Liver (tissue), 3 donors: ENCODE measurements at regions not wholly inside any gene's neighbourhood (a gene's known extent, or its start where the extent isn't known, plus 50 kb on each side); places are given as distances from the start of the nearest gene placed in this dataset.

Experiments
- CTCF ChIP-seq: fragments of 150-350 bp; IDR thresholded peaks from 2 replicates; pipeline ENCODE4 v1.5.1; 2017; ENCODE audit warnings: improper control_type of control experiment, low read depth, low read length; ENCODE audit not compliant: missing input control
- NR2F2 ChIP-seq: IDR thresholded peaks from 2 replicates; pipeline ENCODE4 v1.6.1; 2016; ENCODE audit warnings: antibody characterized with exemption
- RAD21 ChIP-seq, 2 donors: IDR thresholded peaks; 2 replicates each; pipeline ENCODE4 v1.6.1; 2016; ENCODE audit warnings: antibody characterized with exemption in 2 of 2, mild to moderate bottlenecking in 2 of 2
- REST ChIP-seq: IDR thresholded peaks from 2 replicates; pipeline ENCODE4 v1.6.1; 2016; ENCODE audit warnings: antibody characterized with exemption, mild to moderate bottlenecking
- RXRA ChIP-seq, 2 donors: IDR thresholded peaks; 2 replicates each; pipeline ENCODE4 v1.6.1; 2017 to 2018; ENCODE audit warnings: antibody characterized with exemption in 2 of 2, mild to moderate bottlenecking in 1 of 2
- TAF1 ChIP-seq: conservative IDR thresholded peaks from 2 replicates; pipeline ENCODE4 v1.6.1; 2016; ENCODE audit warnings: antibody characterized with exemption, mild to moderate bottlenecking
- donor health status: healthy.
- donor health status: healthy.

DNA sequence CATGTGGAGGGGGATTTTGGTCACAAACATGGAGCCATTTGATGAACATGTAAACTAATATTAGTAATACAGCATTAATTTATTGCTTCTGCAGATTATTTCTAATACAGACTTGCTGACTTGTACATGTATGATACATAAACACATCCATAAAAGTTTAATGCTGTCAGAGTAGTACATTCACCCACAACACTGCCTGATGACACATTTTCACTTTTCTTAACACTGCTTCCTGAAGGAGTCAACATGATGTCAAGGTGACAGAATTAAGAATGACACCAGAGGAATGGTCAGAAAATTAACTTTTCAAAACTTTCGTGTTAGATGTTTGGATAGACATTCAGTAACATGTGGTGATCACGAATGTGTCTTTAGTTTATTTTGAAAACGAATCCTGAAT is 199.4 kb downstream of the SATB1 start:
- TF ChIP-seq CTCF (no peak), RXRA (IDR thresholded peaks at IDR 0.05) (no peak), TAF1 (no peak), NR2F2 (no peak), REST (no peak), RAD21 (IDR thresholded peaks at IDR 0.05) (no peak)
